KOPT-K1 (cell line): ENCODE measurements at regions not wholly inside any gene's neighbourhood (a gene's known extent, or its start where the extent isn't known, plus 50 kb on each side); places are given as distances from the start of the nearest gene placed in this dataset.

Source experiments
- H3K27ac ChIP-seq: fragments of 200-600 bp; sonication (generic); 2 replicates; pipeline ENCODE4 v1.5.1; 2016; ENCODE audit warnings: antibody characterized with exemption, mild to moderate bottlenecking, low read depth, low read length; ENCODE audit not compliant: poor library complexity, severe bottlenecking
- H3K36me3 ChIP-seq: fragments of 200-600 bp; sonication (generic); 2 replicates; pipeline ENCODE4 v1.5.1; 2017; ENCODE audit warnings: antibody characterized with exemption, mild to moderate bottlenecking, low read length, moderate library complexity; ENCODE audit not compliant: insufficient read depth
- H3K9me3 ChIP-seq: fragments of 200-600 bp; sonication (generic); 2 replicates; pipeline ENCODE4 v1.5.1; 2017; ENCODE audit warnings: antibody characterized with exemption, low read length, mild to moderate bottlenecking; ENCODE audit not compliant: insufficient read depth, poor library complexity, severe bottlenecking

DNA sequence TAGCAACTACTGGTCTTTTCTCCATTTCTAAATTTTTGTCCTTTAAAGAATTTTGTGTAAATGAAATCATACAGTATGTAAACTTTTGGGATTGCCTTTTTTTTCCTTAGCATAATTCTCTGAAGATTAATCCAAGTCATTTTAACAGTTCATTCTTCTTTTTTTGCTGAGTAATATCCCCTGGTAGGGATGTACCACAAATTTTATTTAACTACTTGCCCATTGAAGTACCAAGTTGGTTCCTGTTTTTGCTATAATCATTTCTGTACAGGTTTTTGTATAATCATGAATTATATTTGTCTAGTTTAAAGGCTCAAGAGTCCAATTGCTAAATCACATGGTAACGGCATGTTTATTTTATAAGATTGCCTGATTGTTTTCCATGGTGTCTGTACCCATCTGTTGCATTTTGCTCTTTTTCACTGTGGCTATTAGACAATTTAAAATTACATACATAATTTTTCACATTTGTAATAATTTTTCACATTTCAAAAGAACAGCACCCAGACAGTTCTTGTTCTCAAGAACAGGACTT is 891.1 kb downstream of the USP25 start:
- Histone ChIP-seq H3K9me3 (no peaks in the 10 kb centered on the region), H3K36me3 (no peaks in the 10 kb centered on the region), H3K27ac (no peak overlapping the region)

- Histone ChIP-seq H3K36me3 (no peaks in the 10 kb centered on the region), H3K27ac (no peak overlapping the region), H3K9me3 (no peaks in the 10 kb centered on the region)
Observed at GRCh38 chr21:16624479-16625118, 888.2 kb upstream of the CXADR start.

DNA sequence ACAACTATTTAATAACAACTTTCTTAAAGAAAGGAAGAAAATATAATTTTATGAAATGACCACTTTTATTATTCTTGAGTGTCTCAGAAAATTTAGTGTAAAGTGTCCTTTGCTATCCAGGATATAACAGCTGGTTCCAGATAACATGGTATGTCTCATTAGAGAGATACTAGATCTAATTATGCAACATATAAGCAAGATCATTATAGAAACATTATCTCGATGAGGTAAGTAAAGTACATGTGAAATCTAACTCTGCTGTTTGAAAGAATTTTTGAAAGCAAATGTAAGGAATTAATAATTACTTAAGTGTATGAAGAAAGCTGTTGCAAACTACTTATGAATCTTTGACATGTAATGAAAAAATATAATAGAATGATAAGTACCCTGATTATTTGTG is 887.4 kb upstream of the CXADR start:
- no peak overlapping the region for H3K27ac ChIP-seq
- H3K9me3 ChIP-seq = no peaks in the 10 kb centered on the region
- no peaks in the 10 kb centered on the region for H3K36me3 ChIP-seq

- Histone ChIP-seq H3K36me3 (no peaks in the 10 kb centered on the region), H3K9me3 (no peaks in the 10 kb centered on the region), H3K27ac (no peak overlapping the region)
Observed at GRCh38 chr21:16633831-16634459, 878.9 kb upstream of the CXADR start.

DNA sequence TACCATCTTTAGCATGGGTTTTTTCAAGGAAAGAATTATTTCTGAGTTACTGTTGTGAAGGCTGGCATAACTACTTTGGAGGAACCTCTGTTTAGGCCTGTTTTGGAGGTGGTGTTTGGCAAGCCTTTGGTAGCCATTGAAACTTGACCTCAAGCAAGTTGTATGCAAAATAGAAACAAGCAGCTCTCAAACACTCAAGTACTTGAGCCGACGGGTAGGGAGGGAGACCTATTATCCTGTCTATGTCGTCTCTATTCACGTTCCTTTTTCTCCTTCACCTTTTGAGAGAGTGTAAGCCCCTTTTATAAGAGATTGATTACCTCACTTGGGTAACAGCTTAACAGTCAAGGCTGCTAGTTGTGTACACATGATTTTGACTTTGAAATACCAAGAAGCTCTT is 878.3 kb upstream of the CXADR start:
- Histone ChIP-seq H3K9me3 (no peaks in the 10 kb centered on the region), H3K27ac (no peak overlapping the region), H3K36me3 (no peaks in the 10 kb centered on the region)

- H3K36me3 ChIP-seq = no peaks in the 10 kb centered on the region
- no peak overlapping the region for H3K27ac ChIP-seq
- no peaks in the 10 kb centered on the region for H3K9me3 ChIP-seq
Observed at GRCh38 chr21:16640297-16641027, 872.4 kb upstream of the CXADR start.

GRCh38 chr21:16642353-16642752 is 870.5 kb upstream of the CXADR start:
- Histone ChIP-seq H3K36me3 (no peaks in the 10 kb centered on the region), H3K9me3 (no peaks in the 10 kb centered on the region), H3K27ac (no peak overlapping the region)

DNA sequence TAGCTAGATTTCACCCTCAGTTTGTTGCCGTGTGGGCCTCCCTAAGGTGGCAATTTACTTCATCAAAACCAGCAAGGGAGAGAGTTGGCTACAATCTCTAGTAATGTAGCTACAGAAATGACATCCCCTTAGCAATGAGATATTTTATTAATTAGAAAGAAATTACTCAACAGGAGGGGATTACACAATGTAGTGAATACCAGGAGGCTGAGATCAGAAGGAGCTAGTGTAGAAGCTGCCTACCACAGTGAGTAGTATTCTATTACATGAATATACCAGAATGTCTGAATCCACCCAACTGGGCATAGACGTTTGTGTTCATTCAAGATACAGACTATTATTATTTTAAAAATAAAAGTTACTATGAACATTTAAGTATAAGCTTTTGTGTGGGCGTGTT is 868.2 kb upstream of the CXADR start:
- Histone ChIP-seq H3K9me3 (no peaks in the 10 kb centered on the region), H3K36me3 (no peaks in the 10 kb centered on the region), H3K27ac (no peak overlapping the region)

DNA sequence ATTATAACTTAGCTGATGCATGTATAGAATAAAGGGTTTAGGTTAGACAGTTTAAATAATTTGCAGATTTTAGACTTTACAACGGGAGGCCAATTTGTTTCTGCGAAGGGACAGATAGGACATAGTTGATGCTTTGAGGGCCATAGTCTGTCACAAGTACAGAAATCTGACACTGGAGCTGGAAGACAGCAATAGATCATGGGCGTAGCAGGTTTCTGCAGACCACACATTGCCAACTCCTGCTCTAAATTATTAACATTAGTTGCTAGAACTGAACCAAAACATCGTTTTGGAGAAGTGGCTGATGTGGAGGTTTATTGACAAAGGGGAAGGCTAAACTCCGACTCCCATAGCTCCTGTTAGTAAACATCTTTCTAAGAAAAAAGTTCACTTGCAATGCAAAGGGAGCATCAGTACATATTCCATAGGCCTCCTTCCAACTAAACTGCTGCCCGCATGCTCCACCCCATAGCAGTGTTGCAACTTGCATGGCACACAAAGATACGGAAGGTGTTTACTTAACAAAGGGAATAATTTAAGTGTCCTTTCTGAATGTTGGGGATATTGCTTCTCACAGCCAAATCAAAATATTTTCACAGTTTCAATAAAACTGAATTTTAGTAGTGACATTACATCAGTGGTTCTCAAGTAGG is 862.0 kb upstream of the CXADR start:
- H3K36me3 ChIP-seq = no peaks in the 10 kb centered on the region
- H3K9me3 ChIP-seq = no peaks in the 10 kb centered on the region
- no peak overlapping the region for H3K27ac ChIP-seq

DNA sequence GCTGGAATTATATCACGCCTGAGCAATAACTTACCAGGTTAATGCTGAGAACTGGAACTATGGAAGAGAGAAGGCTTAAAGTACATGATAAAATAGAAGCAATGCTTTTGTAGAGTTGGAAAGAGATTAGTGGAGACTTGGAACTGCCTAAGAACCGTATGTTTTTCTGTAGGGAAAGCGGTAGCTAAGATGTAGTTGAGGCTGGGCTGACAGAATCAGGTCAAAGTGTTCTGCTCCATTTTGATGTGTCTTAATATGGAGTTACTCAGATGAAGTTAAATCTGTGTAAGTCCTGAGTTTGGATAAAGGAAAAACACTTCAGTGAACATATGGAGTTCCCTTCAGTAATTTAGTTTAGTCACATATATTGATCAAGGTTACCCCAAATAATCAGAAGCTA is 860.9 kb upstream of the CXADR start:
- Histone ChIP-seq H3K27ac (no peak overlapping the region), H3K36me3 (no peaks in the 10 kb centered on the region), H3K9me3 (no peaks in the 10 kb centered on the region)

- no peaks in the 10 kb centered on the region for H3K36me3 ChIP-seq
- H3K27ac ChIP-seq = no peak overlapping the region
- no peaks in the 10 kb centered on the region for H3K9me3 ChIP-seq
Observed at GRCh38 chr21:16663436-16663835, 849.4 kb upstream of the CXADR start.

DNA sequence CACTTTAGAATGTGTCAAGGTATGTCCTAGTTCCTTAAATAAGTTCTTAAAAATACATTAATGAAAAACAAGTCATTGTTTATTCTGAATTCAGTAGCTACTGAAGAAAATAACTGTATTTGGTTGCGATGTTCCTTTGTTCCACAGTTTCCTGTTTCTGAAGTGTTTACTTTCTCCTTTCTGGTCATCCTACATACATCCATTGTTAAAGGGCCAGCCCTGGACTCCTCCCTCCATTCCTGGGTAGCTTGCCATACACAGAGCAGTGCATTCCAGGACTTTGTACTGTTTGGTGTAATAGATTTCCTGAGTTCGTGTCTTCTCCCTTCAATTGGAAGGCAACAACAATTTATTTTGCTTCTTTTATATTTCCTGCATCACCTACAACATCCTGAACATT is 845.4 kb upstream of the CXADR start:
- Histone ChIP-seq H3K9me3 (no peaks in the 10 kb centered on the region), H3K27ac (no peak overlapping the region), H3K36me3 (no peaks in the 10 kb centered on the region)

DNA sequence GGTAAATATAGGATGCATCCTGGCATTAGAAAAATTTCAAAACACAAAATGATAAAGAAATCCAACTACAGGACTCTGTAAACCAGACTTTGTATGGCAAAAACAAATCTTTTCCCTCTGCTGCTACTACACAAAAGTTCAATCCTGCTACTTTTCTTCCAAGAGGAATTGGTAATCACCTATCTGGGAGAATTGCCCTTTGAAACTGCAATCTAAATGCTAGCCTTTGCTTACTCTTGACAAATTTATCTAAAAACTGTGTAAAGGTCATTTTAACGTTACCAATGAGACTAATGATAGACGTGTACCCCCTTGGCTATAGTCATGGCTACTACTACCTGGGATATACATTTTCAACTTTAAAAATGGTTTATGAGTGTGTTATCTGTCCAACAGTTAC is 837.9 kb upstream of the CXADR start:
- no peak overlapping the region for H3K27ac ChIP-seq
- H3K36me3 ChIP-seq = no peaks in the 10 kb centered on the region
- H3K9me3 ChIP-seq = no peaks in the 10 kb centered on the region

GRCh38 chr21:16676391-16676790 is 836.5 kb upstream of the CXADR start:
- no peak overlapping the region for H3K27ac ChIP-seq
- H3K9me3 ChIP-seq = no peaks in the 10 kb centered on the region
- H3K36me3 ChIP-seq = no peaks in the 10 kb centered on the region

DNA sequence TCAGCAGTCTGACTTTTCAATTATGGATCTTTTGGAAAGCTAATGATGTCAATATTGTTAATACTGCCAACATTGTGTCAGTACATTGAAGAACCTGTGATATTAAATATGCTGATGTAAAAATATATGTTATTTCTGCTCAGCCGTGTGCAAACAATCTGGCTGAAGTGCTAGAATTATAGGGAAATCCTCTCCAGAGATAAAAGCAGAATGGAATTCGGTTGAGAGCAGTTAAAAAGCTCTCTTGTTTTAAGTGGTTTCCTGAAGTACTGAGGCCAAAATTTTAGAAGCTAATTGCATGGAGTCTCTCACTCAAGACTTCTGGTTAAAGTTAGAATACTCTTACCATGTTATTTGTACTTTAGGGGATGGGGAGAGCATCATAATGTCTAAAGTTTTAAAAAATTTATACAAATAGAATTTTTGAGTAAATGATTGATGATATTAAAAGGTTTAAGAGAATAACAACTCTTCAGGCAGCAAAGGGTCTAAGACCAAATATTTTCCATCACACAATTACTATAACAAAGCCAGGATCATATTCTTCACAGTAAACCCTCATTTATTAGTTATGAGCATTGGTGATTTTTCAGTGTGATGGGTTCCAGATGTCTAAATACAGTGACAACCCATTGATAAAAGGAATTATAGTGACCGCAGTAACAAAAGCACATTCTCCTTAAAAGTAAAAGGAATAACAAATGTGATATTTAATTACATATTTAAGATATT is 834.2 kb upstream of the CXADR start:
- H3K36me3 ChIP-seq = no peaks in the 10 kb centered on the region
- no peak overlapping the region for H3K27ac ChIP-seq
- H3K9me3 ChIP-seq = no peaks in the 10 kb centered on the region
